HG03159 (cell line): ENCODE measurements at regions not wholly inside any gene's neighbourhood (a gene's known extent, or its start where the extent isn't known, plus 50 kb on each side); places are given as distances from the start of the nearest gene placed in this dataset.

Experiments used
- ATAC-seq: cut with Tn5 transposase; IDR thresholded peaks from one replicate; pipeline ENCODE4 v1.9.1; 2021; ENCODE audit warnings: mild to moderate bottlenecking, moderate library complexity; ENCODE audit not compliant: unreplicated experiment

- no peak for ATAC-seq
Measured at GRCh38 chr13:108435393-108436149, 166.1 kb downstream of the TNFSF13B start.

- no peak for ATAC-seq
Measured at GRCh38 chr13:108437496-108437895, 168.0 kb downstream of the TNFSF13B start.

GRCh38 chr13:108439556-108439955 is 170.0 kb downstream of the TNFSF13B start:
- ATAC-seq: no peak

GRCh38 chr13:108444448-108444847 is 174.9 kb downstream of the TNFSF13B start:
- ATAC-seq: no peak

- no peak for ATAC-seq
Measured at GRCh38 chr13:108448891-108449290, 179.4 kb downstream of the TNFSF13B start.

- ATAC-seq: no peak
Measured at GRCh38 chr13:108451121-108451520, 178.3 kb upstream of the MYO16 start.

GRCh38 chr13:108455320-108455719 is 174.1 kb upstream of the MYO16 start:
- no peak for ATAC-seq

GRCh38 chr13:108460043-108460442 is 169.4 kb upstream of the MYO16 start:
- ATAC-seq: no peak

GRCh38 chr13:108460746-108461145 is 168.7 kb upstream of the MYO16 start:
- ATAC-seq: no peak

- ATAC-seq: no peak
Measured at GRCh38 chr13:108463340-108463739, 166.1 kb upstream of the MYO16 start.

- ATAC-seq: no peak
Measured at GRCh38 chr13:108470921-108471320, 158.5 kb upstream of the MYO16 start.

- ATAC-seq: no peak
Measured at GRCh38 chr13:108475181-108475580, 154.2 kb upstream of the MYO16 start.

GRCh38 chr13:108477376-108477775 is 152.0 kb upstream of the MYO16 start:
- no peak for ATAC-seq

GRCh38 chr13:108478179-108478578 is 151.2 kb upstream of the MYO16 start:
- ATAC-seq: no peak

- no peak for ATAC-seq
Measured at GRCh38 chr13:108483981-108484380, 145.4 kb upstream of the MYO16 start.

- no peak for ATAC-seq
Measured at GRCh38 chr13:108486096-108486495, 143.3 kb upstream of the MYO16 start.

- ATAC-seq: no peak
Measured at GRCh38 chr13:108494991-108495645, 134.3 kb upstream of the MYO16 start.

- no peak for ATAC-seq
Measured at GRCh38 chr13:108495646-108496361, 133.6 kb upstream of the MYO16 start.

- no peak for ATAC-seq
Measured at GRCh38 chr13:108496362-108497210, 132.8 kb upstream of the MYO16 start.

GRCh38 chr13:108500711-108501110 is 128.7 kb upstream of the MYO16 start:
- no peak for ATAC-seq

GRCh38 chr13:108508263-108508662 is 121.1 kb upstream of the MYO16 start:
- no peak for ATAC-seq
